ENCODE measurements at regions not wholly inside any gene's neighbourhood (a gene's known extent, or its start where the extent isn't known, plus 50 kb on each side); places are given as distances from the start of the nearest gene placed in this dataset.
"Not testable (repeated sequence)": the region's sequence is repeated elsewhere in the genome, so short reads cannot be mapped to it uniquely, and the experiment has no call there.

DNA sequence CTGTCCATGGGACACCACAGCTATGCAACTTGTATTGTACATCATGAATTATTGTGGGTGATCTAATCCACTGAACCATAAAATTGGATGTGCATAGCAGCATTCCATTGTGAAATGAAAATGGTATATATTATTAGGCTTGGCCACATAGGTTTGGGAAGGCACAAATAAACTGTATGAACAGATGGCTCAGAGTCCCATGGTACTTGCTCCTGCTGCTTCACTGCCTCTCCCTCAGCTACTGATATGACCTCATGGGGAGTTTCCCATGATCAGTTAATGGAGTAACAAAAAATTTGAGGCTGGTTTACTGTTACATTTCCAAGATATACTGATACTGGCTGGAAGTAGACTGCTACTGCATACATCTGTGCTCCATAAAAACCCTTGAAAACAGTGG lies 152.7 kb upstream of the NEGR1 start:
- intact Hi-C loops (cut with DNase I), result no loop called here
- H3K4me3 ChIP-seq, result no peak overlapping the region
- H3K36me3 ChIP-seq, result no peaks in the 10 kb centered on the region
- TF ChIP-seq, protein P1, sequence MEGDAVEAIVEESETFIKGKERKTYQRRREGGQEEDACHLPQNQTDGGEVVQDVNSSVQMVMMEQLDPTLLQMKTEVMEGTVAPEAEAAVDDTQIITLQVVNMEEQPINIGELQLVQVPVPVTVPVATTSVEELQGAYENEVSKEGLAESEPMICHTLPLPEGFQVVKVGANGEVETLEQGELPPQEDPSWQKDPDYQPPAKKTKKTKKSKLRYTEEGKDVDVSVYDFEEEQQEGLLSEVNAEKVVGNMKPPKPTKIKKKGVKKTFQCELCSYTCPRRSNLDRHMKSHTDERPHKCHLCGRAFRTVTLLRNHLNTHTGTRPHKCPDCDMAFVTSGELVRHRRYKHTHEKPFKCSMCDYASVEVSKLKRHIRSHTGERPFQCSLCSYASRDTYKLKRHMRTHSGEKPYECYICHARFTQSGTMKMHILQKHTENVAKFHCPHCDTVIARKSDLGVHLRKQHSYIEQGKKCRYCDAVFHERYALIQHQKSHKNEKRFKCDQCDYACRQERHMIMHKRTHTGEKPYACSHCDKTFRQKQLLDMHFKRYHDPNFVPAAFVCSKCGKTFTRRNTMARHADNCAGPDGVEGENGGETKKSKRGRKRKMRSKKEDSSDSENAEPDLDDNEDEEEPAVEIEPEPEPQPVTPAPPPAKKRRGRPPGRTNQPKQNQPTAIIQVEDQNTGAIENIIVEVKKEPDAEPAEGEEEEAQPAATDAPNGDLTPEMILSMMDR (IDR thresholded peaks at IDR 0.05), result no peak
- ATAC-seq (no peak), FAIRE-seq (no peak), DNase-seq (no peak)
- H3K27ac ChIP-seq, result no peak overlapping the region
- no peaks in the 10 kb centered on the region for H3K9me3 ChIP-seq
- H3K4me1 ChIP-seq, result no peaks in the 10 kb centered on the region
- no peaks in the 10 kb centered on the region for H3K27me3 ChIP-seq

DNA sequence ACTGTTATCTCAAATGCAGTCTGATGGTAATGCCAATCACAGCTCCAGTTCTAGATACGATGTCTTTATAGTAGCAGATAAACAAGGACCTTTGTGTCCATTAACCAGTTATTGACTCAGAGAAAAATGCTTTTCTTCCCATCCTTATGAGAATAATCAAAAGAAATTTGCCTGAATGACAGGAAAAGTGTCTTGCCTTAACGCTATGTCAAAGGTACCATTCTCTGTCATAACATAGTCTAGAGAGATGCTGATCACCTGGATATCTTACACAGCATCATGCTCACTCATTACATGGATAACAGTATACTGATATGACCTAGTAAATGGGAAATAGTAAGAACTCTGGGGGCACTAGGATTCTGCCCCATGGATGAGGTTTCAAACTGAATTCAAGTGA lies 151.7 kb upstream of the NEGR1 start:
- FAIRE-seq (no peak), DNase-seq (no peak), ATAC-seq (no peak)
- no peaks in the 10 kb centered on the region for H3K27me3 ChIP-seq
- no peaks in the 10 kb centered on the region for H3K36me3 ChIP-seq
- intact Hi-C loops (cut with DNase I), result no loop called here
- no peak overlapping the region for H3K27ac ChIP-seq
- 48 to 61% methylated on average over 2 of the region's 2 CpGs for WGBS, 2 donors
- TF ChIP-seq, protein P1 (IDR thresholded peaks at IDR 0.05), result no peak
- H3K9me3 ChIP-seq, result no peaks in the 10 kb centered on the region
- H3K4me1 ChIP-seq, result no peaks in the 10 kb centered on the region
- no peak overlapping the region for H3K4me3 ChIP-seq

DNA sequence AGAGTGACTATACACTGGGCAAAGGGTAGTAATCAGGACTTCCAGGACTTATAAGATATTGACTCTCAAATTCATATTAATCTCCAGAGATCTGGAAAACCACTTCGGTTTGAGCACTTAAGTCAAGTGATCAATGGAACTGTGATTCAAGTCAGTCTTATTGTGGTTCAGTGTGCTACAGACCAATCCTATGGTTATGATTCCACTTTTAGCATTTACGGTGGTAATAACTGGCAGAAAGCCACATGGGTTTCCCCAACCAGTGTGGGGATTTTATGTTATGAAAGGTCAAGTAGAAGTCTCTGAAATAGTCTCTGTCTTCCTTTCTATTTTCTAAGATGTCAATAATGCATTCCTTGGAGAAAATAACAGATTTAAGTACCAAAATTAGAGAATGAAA lies 151.3 kb upstream of the NEGR1 start:
- 50 to 76% methylated on average over 2 of the region's 2 CpGs for WGBS, 2 donors
- TF ChIP-seq, protein P1 (IDR thresholded peaks at IDR 0.05), result no peak
- no peak for FAIRE-seq

DNA sequence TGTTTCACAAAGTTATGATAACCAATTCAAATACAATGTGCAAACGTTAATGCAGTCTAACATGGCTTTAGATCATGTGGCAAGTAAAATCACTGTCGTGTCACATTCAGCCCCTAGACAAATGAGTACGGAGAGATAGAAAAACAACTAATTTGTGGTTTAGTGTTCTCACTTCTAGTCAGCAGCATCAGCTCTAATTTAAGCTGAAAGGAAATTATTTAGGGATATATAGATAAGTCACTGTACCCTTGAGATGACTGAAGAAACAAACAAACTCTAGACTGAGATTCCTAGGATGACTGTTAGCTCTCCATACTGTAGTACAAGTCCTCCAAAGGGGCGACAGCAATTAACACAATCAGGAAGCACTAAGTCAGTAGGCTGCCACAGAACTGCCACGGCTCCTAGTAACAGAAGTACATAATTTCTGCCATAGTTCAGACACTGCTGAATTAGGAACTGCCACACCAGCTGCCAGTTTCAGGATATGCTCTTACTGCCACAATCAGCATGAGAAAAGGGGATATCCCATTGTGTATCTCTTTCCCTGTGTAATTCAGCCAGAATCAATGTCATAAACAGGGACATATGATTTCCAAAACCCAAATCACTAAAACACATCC lies 150.4 kb upstream of the NEGR1 start:
- no peak for FAIRE-seq
- no peak overlapping the region for H3K27ac ChIP-seq
- 43 to 57% methylated on average over 5 of the region's 5 CpGs for WGBS, 2 donors
- no peak for ATAC-seq
- H3K36me3 ChIP-seq, result no peaks in the 10 kb centered on the region
- H3K27me3 ChIP-seq, result no peaks in the 10 kb centered on the region
- TF ChIP-seq, protein P1 (IDR thresholded peaks at IDR 0.05), result no peak
- H3K4me1 ChIP-seq, result no peaks in the 10 kb centered on the region
- H3K4me3 ChIP-seq, result no peak overlapping the region
- H3K9me3 ChIP-seq, result no peaks in the 10 kb centered on the region
- no peak for DNase-seq
- intact Hi-C loops (cut with DNase I), result no loop called here

More for the DNA sequence above, 151.3 kb upstream of the NEGR1 start:
- H3K4me1 ChIP-seq, result no peaks in the 10 kb centered on the region
- intact Hi-C loops (cut with DNase I), result no loop called here
- ATAC-seq, result no peak
- H3K36me3 ChIP-seq, result no peaks in the 10 kb centered on the region
- no peak overlapping the region for H3K27ac ChIP-seq
- H3K9me3 ChIP-seq, result no peaks in the 10 kb centered on the region
- H3K4me3 ChIP-seq, result no peak overlapping the region
- no peak for DNase-seq
- H3K27me3 ChIP-seq, result no peaks in the 10 kb centered on the region

DNA sequence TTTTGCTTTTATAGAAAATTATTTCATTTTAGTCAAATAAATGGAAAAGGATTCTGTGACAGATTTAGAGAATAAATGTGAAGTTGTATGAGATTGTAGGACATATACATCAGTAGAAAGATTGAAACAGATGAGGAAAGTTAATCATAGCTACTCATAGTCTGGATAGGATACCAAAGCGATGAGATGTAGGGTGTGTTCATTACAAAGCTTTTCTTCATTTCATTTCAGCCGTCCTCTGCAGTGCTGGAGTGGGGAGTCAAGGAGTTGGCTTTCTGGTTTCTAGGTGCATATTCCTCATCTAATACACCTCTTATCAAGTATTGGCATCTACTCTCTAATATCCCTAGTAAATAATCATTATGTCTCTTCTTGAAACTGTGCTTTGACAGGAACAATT lies 149.5 kb upstream of the NEGR1 start:
- Histone ChIP-seq H3K4me3 (no peak overlapping the region), H3K27ac (no peak overlapping the region), H3K4me1 (no peaks in the 10 kb centered on the region), H3K9me3 (no peaks in the 10 kb centered on the region), H3K27me3 (no peaks in the 10 kb centered on the region), H3K36me3 (no peaks in the 10 kb centered on the region)
- TF ChIP-seq, protein P1 (IDR thresholded peaks at IDR 0.05), result no peak
- intact Hi-C loops (cut with DNase I), result no loop called here
- ATAC-seq (no peak), DNase-seq (no peak), FAIRE-seq (no peak)
- WGBS, 2 donors, result 58 to 72% methylated on average over 2 of the region's 2 CpGs

DNA sequence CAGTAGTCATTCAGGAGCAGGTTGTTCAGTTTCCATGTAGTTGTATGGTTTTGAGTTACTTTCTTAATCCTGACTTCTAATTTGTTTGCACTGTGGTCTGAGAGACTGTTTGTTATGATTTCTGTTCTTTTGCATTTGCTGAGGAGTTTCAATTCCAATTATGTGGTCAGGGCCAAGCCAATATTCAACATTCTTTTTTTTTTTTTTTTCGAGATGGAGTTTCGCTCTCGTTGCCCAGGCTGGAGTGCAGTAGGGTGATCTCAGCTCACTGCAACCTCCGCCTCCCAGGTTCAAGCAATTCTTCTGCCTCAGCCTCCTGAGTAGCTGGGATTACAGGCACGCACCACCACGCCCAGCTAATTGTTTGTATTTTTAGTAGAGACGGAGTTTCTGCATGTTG lies 145.9 kb upstream of the NEGR1 start:
- H3K36me3 ChIP-seq; H3K4me3 ChIP-seq; ATAC-seq; H3K4me1 ChIP-seq; FAIRE-seq; H3K27me3 ChIP-seq; DNase-seq; intact Hi-C loops (cut with DNase I); H3K27ac ChIP-seq; H3K9me3 ChIP-seq: not testable (repeated sequence)
- 71 to 79% methylated on average over 7 of the region's 7 CpGs for WGBS, 2 donors

Data from pancreas (tissue), 10 donors.